ENCODE measurements at regions not wholly inside any gene's neighbourhood (a gene's known extent, or its start where the extent isn't known, plus 50 kb on each side); places are given as distances from the start of the nearest gene placed in this dataset.
"Not testable (repeated sequence)": the region's sequence is repeated elsewhere in the genome, so short reads cannot be mapped to it uniquely, and the experiment has no call there.

DNA sequence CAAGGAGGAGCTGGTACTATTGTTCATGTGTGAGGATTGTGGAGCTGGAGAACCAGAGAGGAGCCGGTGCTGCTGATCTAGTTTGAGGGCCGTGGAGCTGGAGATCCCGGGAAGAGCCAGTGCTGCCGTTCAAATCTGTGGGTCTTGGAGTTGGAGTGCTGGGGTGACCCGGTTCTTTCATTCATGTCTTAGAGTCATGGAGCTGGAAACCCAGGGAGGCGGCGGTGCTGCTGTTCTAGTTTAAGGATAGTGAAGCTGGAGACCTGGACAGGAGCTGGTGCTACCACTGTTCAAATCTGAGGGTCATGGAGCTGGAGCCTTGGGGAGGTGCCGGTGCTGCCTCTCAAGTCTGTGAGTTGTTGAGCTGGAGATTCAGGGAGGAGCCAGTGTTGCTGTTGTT is 88.5 kb upstream of the ZNF479 start:
- Histone ChIP-seq H2AFZ (ENCODE audit: low read length) (no peak overlapping the region), H3K4me3 (ENCODE audit: low read depth, low read length, poor library complexity, severe bottlenecking) (no peak overlapping the region), H3K9me2 (ENCODE audit: insufficient read depth, low read length) (no peaks in the 10 kb centered on the region), H3K9me3 (ENCODE audit: low read length) (no peaks in the 10 kb centered on the region), H3K36me3 (ENCODE audit: insufficient read depth, low read length) (no peaks in the 10 kb centered on the region), H3K4me2 (ENCODE audit: low read length) (no peak overlapping the region), H4K20me1 (ENCODE audit: insufficient read depth, low read length) (no peaks in the 10 kb centered on the region), H3K79me2 (ENCODE audit: insufficient read depth, low read depth, low read length) (no peaks in the 10 kb centered on the region), H3K4me1 (ENCODE audit: insufficient read depth, low read length, poor library complexity, severe bottlenecking) (no peaks in the 10 kb centered on the region), H3K27ac (ENCODE audit: low read depth, low read length, poor library complexity, severe bottlenecking) (no peak overlapping the region)
- CTCF ChIA-PET (ENCODE audit: unreplicated experiment), result no interaction called here
- no TSS peak for BruUV-seq (replicated peaks)
- no peak for DNase-seq (ENCODE audit: low spot score)
- TF ChIP-seq EZH2phosphoT487 (IDR thresholded peaks at IDR 0.05; ENCODE audit: borderline replicate concordance, low read depth, low read length), result no peak
- TF ChIP-seq, protein P1, sequence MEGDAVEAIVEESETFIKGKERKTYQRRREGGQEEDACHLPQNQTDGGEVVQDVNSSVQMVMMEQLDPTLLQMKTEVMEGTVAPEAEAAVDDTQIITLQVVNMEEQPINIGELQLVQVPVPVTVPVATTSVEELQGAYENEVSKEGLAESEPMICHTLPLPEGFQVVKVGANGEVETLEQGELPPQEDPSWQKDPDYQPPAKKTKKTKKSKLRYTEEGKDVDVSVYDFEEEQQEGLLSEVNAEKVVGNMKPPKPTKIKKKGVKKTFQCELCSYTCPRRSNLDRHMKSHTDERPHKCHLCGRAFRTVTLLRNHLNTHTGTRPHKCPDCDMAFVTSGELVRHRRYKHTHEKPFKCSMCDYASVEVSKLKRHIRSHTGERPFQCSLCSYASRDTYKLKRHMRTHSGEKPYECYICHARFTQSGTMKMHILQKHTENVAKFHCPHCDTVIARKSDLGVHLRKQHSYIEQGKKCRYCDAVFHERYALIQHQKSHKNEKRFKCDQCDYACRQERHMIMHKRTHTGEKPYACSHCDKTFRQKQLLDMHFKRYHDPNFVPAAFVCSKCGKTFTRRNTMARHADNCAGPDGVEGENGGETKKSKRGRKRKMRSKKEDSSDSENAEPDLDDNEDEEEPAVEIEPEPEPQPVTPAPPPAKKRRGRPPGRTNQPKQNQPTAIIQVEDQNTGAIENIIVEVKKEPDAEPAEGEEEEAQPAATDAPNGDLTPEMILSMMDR (conservative IDR thresholded peaks at IDR 0.05; ENCODE audit: low read length), result no peak
- intact Hi-C loops (cut with micrococcal nuclease; ENCODE audit: unreplicated experiment), result no loop called here
- POLR2A ChIA-PET, result no interaction called here

DNA sequence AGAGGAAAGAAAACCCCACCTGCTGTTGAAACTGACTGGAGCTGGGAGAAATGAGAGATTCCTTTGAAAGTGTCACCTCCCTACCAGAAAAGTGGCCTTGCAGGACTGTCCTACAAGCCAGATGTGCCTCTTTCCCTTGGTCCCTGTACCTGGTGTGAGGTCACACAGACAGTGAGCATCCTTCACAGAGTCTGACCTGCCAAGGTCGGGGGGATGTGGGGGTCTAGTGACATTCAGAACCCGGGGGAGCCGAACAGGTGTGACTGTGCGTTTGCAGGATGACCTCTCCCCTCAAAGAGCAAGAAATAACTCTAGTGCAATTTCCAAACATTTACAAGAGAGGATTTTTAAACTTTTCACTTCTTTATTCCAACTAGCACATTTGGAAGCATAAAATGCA is 93.4 kb upstream of the ZNF479 start:
- ChIA-PET POLR2A (no interaction called here), CTCF (ENCODE audit: unreplicated experiment) (no interaction called here)
- Histone ChIP-seq H3K27ac (ENCODE audit: low read depth, low read length, poor library complexity, severe bottlenecking) (no peak overlapping the region), H3K4me1 (ENCODE audit: insufficient read depth, low read length, poor library complexity, severe bottlenecking) (no peaks in the 10 kb centered on the region), H3K4me2 (ENCODE audit: low read length) (no peak overlapping the region), H4K20me1 (ENCODE audit: insufficient read depth, low read length) (no peaks in the 10 kb centered on the region), H3K9me3 (ENCODE audit: low read length) (no peaks in the 10 kb centered on the region), H3K4me3 (ENCODE audit: low read depth, low read length, poor library complexity, severe bottlenecking) (no peak overlapping the region), H3K36me3 (ENCODE audit: insufficient read depth, low read length) (no peaks in the 10 kb centered on the region), H3K9me2 (ENCODE audit: insufficient read depth, low read length) (no peaks in the 10 kb centered on the region), H3K79me2 (ENCODE audit: insufficient read depth, low read depth, low read length) (no peaks in the 10 kb centered on the region), H2AFZ (ENCODE audit: low read length) (no peak overlapping the region)
- no TSS peak for BruUV-seq (replicated peaks)
- DNase-seq (ENCODE audit: low spot score), result no peak
- TF ChIP-seq, protein P1 (conservative IDR thresholded peaks at IDR 0.05; ENCODE audit: low read length), result no peak
- no peak for TF ChIP-seq EZH2phosphoT487 (IDR thresholded peaks at IDR 0.05; ENCODE audit: borderline replicate concordance, low read depth, low read length)
- intact Hi-C loops (cut with micrococcal nuclease; ENCODE audit: unreplicated experiment), result no loop called here

DNA sequence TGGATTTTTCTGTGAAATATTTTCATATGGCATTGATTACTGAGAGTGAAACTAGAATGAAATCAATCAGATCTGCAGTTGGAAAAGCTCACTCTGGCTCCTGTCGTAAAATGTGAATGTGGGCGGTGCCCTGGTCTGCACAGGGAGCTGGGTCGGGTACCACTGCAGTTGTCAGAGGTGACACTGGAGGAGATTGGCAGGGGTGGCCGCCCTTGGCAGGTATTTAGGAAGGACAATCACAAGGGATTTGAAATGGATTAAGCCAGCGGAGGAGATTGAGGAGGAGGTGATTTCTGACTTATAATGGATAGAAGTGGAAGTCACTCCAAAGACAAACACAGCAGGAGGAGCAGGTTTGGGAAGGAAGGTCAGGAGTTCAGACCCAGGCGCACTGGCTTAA is 109.0 kb upstream of the ZNF479 start:
- CTCF ChIA-PET (ENCODE audit: unreplicated experiment); intact Hi-C loops (cut with micrococcal nuclease; ENCODE audit: unreplicated experiment); H4K20me1 ChIP-seq (ENCODE audit: insufficient read depth, low read length); H3K27ac ChIP-seq (ENCODE audit: low read depth, low read length, poor library complexity, severe bottlenecking); BruUV-seq (replicated peaks); POLR2A ChIA-PET; H3K4me1 ChIP-seq (ENCODE audit: insufficient read depth, low read length, poor library complexity, severe bottlenecking); H3K9me2 ChIP-seq (ENCODE audit: insufficient read depth, low read length); H3K36me3 ChIP-seq (ENCODE audit: insufficient read depth, low read length); H3K9me3 ChIP-seq (ENCODE audit: low read length); H3K79me2 ChIP-seq (ENCODE audit: insufficient read depth, low read depth, low read length); H2AFZ ChIP-seq (ENCODE audit: low read length); H3K4me3 ChIP-seq (ENCODE audit: low read depth, low read length, poor library complexity, severe bottlenecking); H3K4me2 ChIP-seq (ENCODE audit: low read length); DNase-seq (ENCODE audit: low spot score): not testable (repeated sequence)

DNA sequence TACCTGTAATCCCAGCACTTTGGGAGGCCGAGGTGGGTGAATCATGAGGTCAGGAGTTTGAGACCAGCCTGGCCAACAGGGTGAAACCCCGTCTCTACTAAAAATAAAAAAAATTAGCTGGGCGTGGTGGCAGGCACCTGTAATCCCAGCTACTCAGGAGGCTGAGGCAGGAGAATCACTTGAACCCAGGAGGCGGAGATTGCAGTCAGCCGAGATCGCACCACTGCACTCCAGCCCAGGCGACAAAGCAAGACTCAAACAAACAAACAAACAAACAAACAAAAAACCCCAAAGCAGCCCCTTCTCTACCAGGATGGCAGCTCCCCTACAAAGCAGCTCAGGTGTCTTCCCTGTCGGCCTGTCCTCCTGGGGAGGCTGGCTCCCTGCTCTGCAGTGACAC is 111.3 kb upstream of the ZNF479 start:
- H3K79me2 ChIP-seq (ENCODE audit: insufficient read depth, low read depth, low read length); intact Hi-C loops (cut with micrococcal nuclease; ENCODE audit: unreplicated experiment); H3K9me3 ChIP-seq (ENCODE audit: low read length); H2AFZ ChIP-seq (ENCODE audit: low read length); H3K9me2 ChIP-seq (ENCODE audit: insufficient read depth, low read length); DNase-seq (ENCODE audit: low spot score); H3K4me3 ChIP-seq (ENCODE audit: low read depth, low read length, poor library complexity, severe bottlenecking); H3K4me2 ChIP-seq (ENCODE audit: low read length); H3K27ac ChIP-seq (ENCODE audit: low read depth, low read length, poor library complexity, severe bottlenecking); CTCF ChIA-PET (ENCODE audit: unreplicated experiment); BruUV-seq (replicated peaks); H3K4me1 ChIP-seq (ENCODE audit: insufficient read depth, low read length, poor library complexity, severe bottlenecking); H3K36me3 ChIP-seq (ENCODE audit: insufficient read depth, low read length); H4K20me1 ChIP-seq (ENCODE audit: insufficient read depth, low read length): not testable (repeated sequence)
- POLR2A ChIA-PET, result interaction anchor here (0.6 kb wide), 1 partner anchor 1211 kb away, joined by 3 read pairs; no protein-coding TSS in a partner anchor

DNA sequence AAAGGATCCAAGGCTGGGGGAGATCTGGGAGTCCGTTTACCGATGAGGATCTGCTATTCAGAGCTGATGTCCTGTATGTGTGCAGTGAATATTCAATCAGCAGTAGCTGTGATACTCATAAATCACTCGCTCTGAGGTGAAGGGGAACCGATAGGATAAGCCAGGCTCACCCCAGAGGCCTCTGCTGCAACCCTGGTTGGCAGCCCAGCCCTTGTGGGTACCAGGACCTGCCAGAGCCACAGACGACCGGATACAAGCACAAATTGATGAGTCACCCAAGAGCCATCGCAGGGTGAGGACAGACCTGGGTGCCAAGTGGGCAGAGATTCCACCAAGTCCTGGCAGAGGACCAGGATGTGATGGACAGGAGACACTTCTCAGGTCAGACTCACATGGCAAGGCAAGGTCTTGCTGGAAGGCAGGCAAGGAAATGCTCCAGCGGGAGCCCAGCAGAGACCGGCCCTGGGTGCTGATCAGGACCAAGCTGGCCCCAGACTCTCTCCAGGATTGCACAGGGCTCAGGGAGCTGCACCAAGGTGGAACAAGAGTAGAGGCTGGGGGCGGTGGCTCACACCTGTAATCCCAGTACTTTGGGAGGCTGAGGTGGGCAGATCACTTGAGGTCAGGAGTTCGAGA is 112.2 kb upstream of the ZNF479 start:
- H3K9me2 ChIP-seq (ENCODE audit: insufficient read depth, low read length); H3K9me3 ChIP-seq (ENCODE audit: low read length); intact Hi-C loops (cut with micrococcal nuclease; ENCODE audit: unreplicated experiment); H2AFZ ChIP-seq (ENCODE audit: low read length); POLR2A ChIA-PET; H3K4me1 ChIP-seq (ENCODE audit: insufficient read depth, low read length, poor library complexity, severe bottlenecking); H3K4me3 ChIP-seq (ENCODE audit: low read depth, low read length, poor library complexity, severe bottlenecking); H4K20me1 ChIP-seq (ENCODE audit: insufficient read depth, low read length); DNase-seq (ENCODE audit: low spot score); H3K36me3 ChIP-seq (ENCODE audit: insufficient read depth, low read length); CTCF ChIA-PET (ENCODE audit: unreplicated experiment); H3K27ac ChIP-seq (ENCODE audit: low read depth, low read length, poor library complexity, severe bottlenecking); BruUV-seq (replicated peaks); H3K79me2 ChIP-seq (ENCODE audit: insufficient read depth, low read depth, low read length); H3K4me2 ChIP-seq (ENCODE audit: low read length): not testable (repeated sequence)

Data from OCI-LY7 (cell line).